Heart left ventricle (tissue), 16 donors: ENCODE measurements at regions not wholly inside any gene's neighbourhood (a gene's known extent, or its start where the extent isn't known, plus 50 kb on each side); places are given as distances from the start of the nearest gene placed in this dataset.

ENCODE experiments used
- ATAC-seq, 4 donors: fragments of 200-7000 bp; cut with Tn5 transposase; one replicate each; pipeline ENCODE4 v1.9.1; 2020 to 2022; ENCODE audit warnings: moderate library complexity in 4 of 4, mild to moderate bottlenecking in 3 of 4, moderate number of reproducible peaks in 1 of 4
- DNase-seq, 5 donors: peaks; one replicate each; pipeline ENCODE4 v3.0.0-alpha.2; 2020
- H3K27ac ChIP-seq, 12 donors: fragments of 200-600 bp; sonication (generic) in 4 of 12; one replicate each; pipeline versions ENCODE4 v1.5.0 to v1.8.0; 2016 to 2022; ENCODE audit warnings: mild to moderate bottlenecking in 2 of 12
- H3K27me3 ChIP-seq, 9 donors: fragments of 200-600 bp; sonication (generic) in 2 of 9; one replicate each; pipeline versions ENCODE4 v1.5.1 to v1.8.0; 2016 to 2022; ENCODE audit warnings: mild to moderate bottlenecking in 3 of 9
- H3K36me3 ChIP-seq, 9 donors: fragments of 200-600 bp; sonication (generic) in 2 of 9; one replicate each; pipeline versions ENCODE4 v1.5.0 to v1.8.0; 2018 to 2022; ENCODE audit warnings: mild to moderate bottlenecking in 2 of 9
- H3K4me1 ChIP-seq, 12 donors: fragments of 200-600 bp; sonication (generic) in 4 of 12; one replicate each; pipeline versions ENCODE4 v1.5.0 to v1.8.0; 2016 to 2022; ENCODE audit warnings: mild to moderate bottlenecking in 3 of 12
- H3K4me3 ChIP-seq, 12 donors: fragments of 200-600 bp; sonication (generic) in 4 of 12; one replicate each; pipeline versions ENCODE4 v1.5.0 to v1.8.0; 2017 to 2022; ENCODE audit warnings: mild to moderate bottlenecking in 9 of 12, moderate library complexity in 4 of 12
- H3K9me3 ChIP-seq, 12 donors: fragments of 200-600 bp; sonication (generic) in 4 of 12; one replicate each; pipeline versions ENCODE4 v1.5.0 to v1.8.0; 2016 to 2022; ENCODE audit warnings: mild to moderate bottlenecking in 1 of 12
- CTCF ChIP-seq, 12 donors: fragments of 200-600 bp; sonication (generic) in 4 of 12; IDR thresholded peaks; one replicate each; pipeline versions ENCODE4 v1.5.0 to v1.8.0; 2018 to 2022; ENCODE audit warnings: antibody characterized with exemption in 12 of 12, mild to moderate bottlenecking in 5 of 12
- POLR2A ChIP-seq, 2 donors: fragments of 450-650 bp; IDR thresholded peaks; one replicate each; pipeline ENCODE4 v1.6.1; 2017; ENCODE audit warnings: antibody characterized with exemption in 2 of 2, mild to moderate bottlenecking in 2 of 2, moderate library complexity in 2 of 2
- WGBS, 4 donors: extraction: QIAGEN DNeasy Blood & Tissue Kit in 2 of 4; methylation state at CpG; one replicate each; pipeline versions ENCODE4 v1.1.5 to v1.1.7; 2013 to 2018; 5-methylcytosine and 5-hydroxymethylcytosine counted together
- intact Hi-C, 10 donors: fragments of 100-400 bp; cut with DNase I; formaldehyde crosslinking; loops; one replicate each; pipeline versions ENCODE4 v1.11.1 to v1.14.2; 2022
- donor health status: ischemic (EF 13 %, LVEDD 7.1; RV severe dilation, severe dysfunction).
- donor health status: healthy with polysubstance abuse.
- donor health status: DM: no; HTN: yes; CAD: no.
- donor health status: DM: no; HTN: no; CAD: no.
- donor health status: ischemic (EF 25% LVEDD 6.9; RV normal size, moderate dysfunction).
- donor health status: ischemic (EF 25% LVEDD 5.7; RV mildly dilated, moderate dysfunction).
- donor health status: healthy.
- donor health status: DM: yes; HTN: yes; CAD: no.
- donor health status: ischemic (EF 35%, LVEDD 5.7; RV mildly dilated, moderate dysfunction).
- donor health status: nonischemic (EF 11% LVEDD 7.7; RV severe dilation, severe dysfunction).
- donor health status: DM: yes; HTN: yes; CAD: no.
- donor health status: PGD.
- donor health status: ischemic (EF 29% LVEDD 5.4; RV normal size, mild dysfunction).
- donor health status: nonischemic (EF 23%, LVEDD 6.1; RV moderate dilation, normal function).

GRCh38 chr1:157405662-157406061 is 146.7 kb downstream of the FCRL5 start:
- intact Hi-C loops: no loop called here

GRCh38 chr1:157404614-157405013 is 147.7 kb downstream of the FCRL5 start:
- Histone ChIP-seq H3K9me3 (no peaks in the 10 kb centered on the region), H3K36me3 (no peaks in the 10 kb centered on the region), H3K4me3 (no peak overlapping the region), H3K4me1 (peaks cover 0 to 13% (median 0%) of the 10 kb centered on the region in 12 donors), H3K27ac (no peak overlapping the region), H3K27me3 (peaks cover 0 to 15% (median 0%) of the 10 kb centered on the region in 9 donors)
- intact Hi-C loops: no loop called here
- no peak for DNase-seq
- TF ChIP-seq CTCF (IDR thresholded peaks at IDR 0.05): no peak
- no peak for TF ChIP-seq POLR2A (IDR thresholded peaks at IDR 0.05)
- no peak for ATAC-seq

More at GRCh38 chr1:157405662-157406061, 146.7 kb downstream of the FCRL5 start:
- H3K36me3 ChIP-seq: no peaks in the 10 kb centered on the region
- H3K4me1 ChIP-seq: peaks cover 0 to 13% (median 0%) of the 10 kb centered on the region in 12 donors
- WGBS, 4 donors: 83 to 91% (median 88%) methylated on average over 4 of the region's 4 CpGs
- DNase-seq (no peak), ATAC-seq (no peak)
- no peak overlapping the region for H3K27ac ChIP-seq
- no peak overlapping the region for H3K4me3 ChIP-seq
- no peaks in the 10 kb centered on the region for H3K9me3 ChIP-seq
- TF ChIP-seq POLR2A (IDR thresholded peaks at IDR 0.05): no peak
- TF ChIP-seq CTCF (IDR thresholded peaks at IDR 0.05): no peak
- H3K27me3 ChIP-seq: peaks cover 0 to 14% (median 0%) of the 10 kb centered on the region in 9 donors

GRCh38 chr1:157404063-157404501 is 148.2 kb downstream of the FCRL5 start:
- Histone ChIP-seq H3K27me3 (peaks cover 0 to 15% (median 0%) of the 10 kb centered on the region in 9 donors), H3K4me1 (peaks cover 0 to 13% (median 0%) of the 10 kb centered on the region in 12 donors), H3K36me3 (no peaks in the 10 kb centered on the region), H3K4me3 (no peak overlapping the region), H3K27ac (no peak overlapping the region), H3K9me3 (no peaks in the 10 kb centered on the region)
- no peak for TF ChIP-seq POLR2A (IDR thresholded peaks at IDR 0.05)
- TF ChIP-seq CTCF (IDR thresholded peaks at IDR 0.05): no peak
- intact Hi-C loops: no loop called here
- no peak for ATAC-seq
- no peak for DNase-seq
- WGBS, 4 donors: 61 to 63% (median 62%) methylated on average over 3 of the region's 3 CpGs

- ATAC-seq: no peak
Observed at GRCh38 chr1:157403608-157404007, 148.7 kb downstream of the FCRL5 start.

More at GRCh38 chr1:157403608-157404007, 148.7 kb downstream of the FCRL5 start:
- intact Hi-C loops: no loop called here
- peaks cover 0 to 15% (median 0%) of the 10 kb centered on the region in 9 donors for H3K27me3 ChIP-seq
- peaks cover 0 to 13% (median 0%) of the 10 kb centered on the region in 12 donors for H3K4me1 ChIP-seq
- TF ChIP-seq POLR2A (IDR thresholded peaks at IDR 0.05): no peak
- no peak for TF ChIP-seq CTCF (IDR thresholded peaks at IDR 0.05)
- H3K36me3 ChIP-seq: no peaks in the 10 kb centered on the region
- no peaks in the 10 kb centered on the region for H3K9me3 ChIP-seq
- H3K4me3 ChIP-seq: no peak overlapping the region
- DNase-seq: no peak
- H3K27ac ChIP-seq: peak overlapping the region in 1 of 12 donors; percentile 15
- 23 to 38% (median 37%) methylated on average over 1 of the region's 1 CpG; no CpG with 5 or more reads in 1 of the 4 donors for WGBS, 4 donors
